ENCODE measurements at regions not wholly inside any gene's neighbourhood (a gene's known extent, or its start where the extent isn't known, plus 50 kb on each side); places are given as distances from the start of the nearest gene placed in this dataset.

- no peak for DNase-seq
Observed at GRCh38 chr1:38126970-38127369, 80.4 kb upstream of the POU3F1 start.

GRCh38 chr1:38125837-38126520 lies 79.4 kb upstream of the POU3F1 start:
- no peak for DNase-seq

- no peak for DNase-seq
Observed at GRCh38 chr1:38125016-38125415, 78.4 kb upstream of the POU3F1 start.

- DNase-seq, result no peak
Observed at GRCh38 chr1:38123356-38124135, 77.0 kb upstream of the POU3F1 start.

- no peak for DNase-seq
Observed at GRCh38 chr1:38121231-38121680, 74.7 kb upstream of the POU3F1 start.

- DNase-seq, result no peak
Observed at GRCh38 chr1:38120552-38121230, 74.1 kb upstream of the POU3F1 start.

- DNase-seq, result no peak
Observed at GRCh38 chr1:38118976-38119375, 72.4 kb upstream of the POU3F1 start.

- no peak for DNase-seq
Observed at GRCh38 chr1:38117444-38117887, 70.9 kb upstream of the POU3F1 start.

- DNase-seq, result no peak
Observed at GRCh38 chr1:38115682-38116202, 69.1 kb upstream of the POU3F1 start.

GRCh38 chr1:38115226-38115625 lies 68.6 kb upstream of the POU3F1 start:
- no peak for DNase-seq

GRCh38 chr1:38114241-38115026 lies 67.8 kb upstream of the POU3F1 start:
- DNase-seq, result no peak

- DNase-seq, result no peak
Observed at GRCh38 chr1:38113159-38113666, 66.6 kb upstream of the POU3F1 start.

GRCh38 chr1:38111589-38111988 lies 65.0 kb upstream of the POU3F1 start:
- DNase-seq, result no peak

GRCh38 chr1:38105267-38105666 lies 58.7 kb upstream of the POU3F1 start:
- no peak for DNase-seq

GRCh38 chr1:38102636-38103035 lies 56.0 kb upstream of the POU3F1 start:
- DNase-seq, result no peak

- no peak for DNase-seq
Observed at GRCh38 chr1:38101037-38101785, 54.6 kb upstream of the POU3F1 start.

GRCh38 chr1:38098101-38098847 lies 51.7 kb upstream of the POU3F1 start:
- no peak for DNase-seq

GRCh38 chr1:38097284-38097898 lies 50.8 kb upstream of the POU3F1 start:
- no peak for DNase-seq
